SK-N-SH treated with all-trans-retinoic acid at 6 μM for 48 hours (cell line): ENCODE measurements at regions not wholly inside any gene's neighbourhood (a gene's known extent, or its start where the extent isn't known, plus 50 kb on each side); places are given as distances from the start of the nearest gene placed in this dataset.
A peak's percentile ranks its signal among the peaks of the same experiment; 100 is the strongest.
"Not testable (repeated sequence)": the region's sequence is repeated elsewhere in the genome, so short reads cannot be mapped to it uniquely, and the experiment has no call there.

ENCODE experiments used
- BACH2 ChIP-seq: fragments of 250-450 bp; sonication (Bioruptor Pico); IDR thresholded peaks from 2 replicates; pipeline ENCODE4 v1.9.0; 2021; ENCODE audit warnings: mild to moderate bottlenecking, borderline replicate concordance
- ESRRG ChIP-seq: fragments of 250-450 bp; sonication (Bioruptor Pico); IDR thresholded peaks from 2 replicates; pipeline ENCODE4 v1.6.1; 2021; ENCODE audit warnings: mild to moderate bottlenecking
- ISL1 ChIP-seq: fragments of 250-450 bp; sonication (Bioruptor Pico); IDR thresholded peaks from 2 replicates; pipeline ENCODE4 v2.1.2; 2022; ENCODE audit warnings: mild to moderate bottlenecking, moderate library complexity
- PATZ1 ChIP-seq: fragments of 250-450 bp; sonication (Bioruptor Pico); IDR thresholded peaks from 2 replicates; pipeline ENCODE4 v1.8.0; 2020; ENCODE audit warnings: mild to moderate bottlenecking, moderate library complexity, borderline replicate concordance
- POU6F1 ChIP-seq: fragments of 250-450 bp; sonication (Bioruptor Pico); IDR thresholded peaks from 2 replicates; pipeline ENCODE4 v1.8.0; 2021; ENCODE audit warnings: low read depth, mild to moderate bottlenecking, moderate library complexity, borderline replicate concordance
- ZC3H10 ChIP-seq: fragments of 250-450 bp; sonication (Bioruptor Pico); IDR thresholded peaks from 2 replicates; pipeline ENCODE4 v1.5.1; 2021; ENCODE audit warnings: mild to moderate bottlenecking, moderate library complexity
- ZFP3 ChIP-seq: fragments of 250-450 bp; sonication (Bioruptor Pico); IDR thresholded peaks from 2 replicates; pipeline ENCODE4 v1.5.0; 2020; ENCODE audit warnings: mild to moderate bottlenecking, moderate library complexity

DNA sequence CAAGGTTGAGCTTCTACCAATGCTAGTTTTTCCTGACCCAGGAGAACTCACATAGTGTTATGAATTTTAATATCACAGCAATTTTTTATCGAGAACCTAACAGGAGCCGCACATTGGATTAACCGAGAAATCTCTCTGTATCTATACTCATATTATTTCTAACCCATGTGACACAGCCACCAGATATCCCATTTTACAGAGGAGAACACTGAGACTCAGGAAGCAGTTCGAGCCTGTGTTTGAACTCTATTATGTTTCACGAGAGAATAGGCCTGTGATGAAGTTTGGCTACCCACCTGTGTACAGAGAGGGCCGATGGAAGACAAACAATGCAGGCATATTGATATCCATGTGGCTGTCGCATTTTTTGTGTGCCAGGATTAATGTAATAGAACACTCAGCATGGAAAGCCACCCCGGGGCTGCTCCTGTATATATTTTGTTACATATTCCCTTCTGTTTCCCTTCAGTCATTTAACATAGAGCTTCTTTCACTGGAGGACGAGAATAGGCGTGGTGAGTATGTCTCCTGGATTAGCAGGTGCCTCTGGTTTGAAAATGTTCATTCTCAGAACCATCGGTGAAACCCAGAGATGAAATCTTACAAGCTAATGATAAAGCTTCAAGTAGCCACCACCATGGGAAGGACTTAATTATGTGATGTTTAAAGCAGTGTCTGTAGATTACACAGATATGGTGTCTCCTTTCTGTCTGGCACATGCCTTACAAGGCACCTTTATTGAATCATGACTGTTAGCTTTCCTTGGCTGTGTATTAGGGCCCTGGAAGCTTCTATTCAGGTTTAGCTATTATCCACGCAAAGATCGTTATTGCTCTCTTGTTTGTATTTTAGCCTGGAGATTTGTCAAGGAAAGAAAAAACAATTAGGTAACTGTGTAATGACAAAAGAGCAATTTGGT is 205.4 kb downstream of the BCAS1 start:
- TF ChIP-seq PATZ1, BACH2, ZC3H10, POU6F1, ZFP3, ESRRG (CRISPR knock-in tag): not testable (repeated sequence)
- peak; percentile 17; the same call in 1 of the 2 replicates for TF ChIP-seq ISL1
